ENCODE measurements at regions not wholly inside any gene's neighbourhood (a gene's known extent, or its start where the extent isn't known, plus 50 kb on each side); places are given as distances from the start of the nearest gene placed in this dataset.

- Histone ChIP-seq H3K4me3 (no peak overlapping the region), H3K27me3 (no peaks in the 10 kb centered on the region), H3K27ac (no peak overlapping the region), H3K4me1 (no peaks in the 10 kb centered on the region), H3K9me3 (no peaks in the 10 kb centered on the region), H3K36me3 (no peaks in the 10 kb centered on the region)
- ATAC-seq (no peak), DNase-seq (no peak)
- in situ Hi-C loops (cut with MboI; ENCODE audit: low sequenced_read_pairs in 4 of 4): no loop called here
- no peak for TF ChIP-seq CTCF (IDR thresholded peaks at IDR 0.05 in 4 of 5, conservative IDR thresholded peaks at IDR 0.05 in 1 of 5)
- no peak for TF ChIP-seq POLR2A (IDR thresholded peaks at IDR 0.05)
- intact Hi-C loops (cut with DNase I; ENCODE audit: low total_unique reads): no loop called here
Observed at GRCh38 chr13:109422161-109422560, 364.2 kb downstream of the IRS2 start.

- intact Hi-C loops (cut with DNase I; ENCODE audit: low total_unique reads) (no loop called here), in situ Hi-C loops (cut with MboI; ENCODE audit: low sequenced_read_pairs in 4 of 4) (no loop called here)
- no peak for TF ChIP-seq POLR2A (IDR thresholded peaks at IDR 0.05)
- no peak for TF ChIP-seq CTCF (IDR thresholded peaks at IDR 0.05 in 4 of 5, conservative IDR thresholded peaks at IDR 0.05 in 1 of 5)
- DNase-seq: no peak
- Histone ChIP-seq H3K27ac (no peak overlapping the region), H3K4me3 (no peak overlapping the region), H3K27me3 (no peaks in the 10 kb centered on the region), H3K9me3 (no peaks in the 10 kb centered on the region), H3K36me3 (no peaks in the 10 kb centered on the region), H3K4me1 (no peaks in the 10 kb centered on the region)
- no peak for ATAC-seq
Observed at GRCh38 chr13:109419896-109420295, 366.5 kb downstream of the IRS2 start.

DNA sequence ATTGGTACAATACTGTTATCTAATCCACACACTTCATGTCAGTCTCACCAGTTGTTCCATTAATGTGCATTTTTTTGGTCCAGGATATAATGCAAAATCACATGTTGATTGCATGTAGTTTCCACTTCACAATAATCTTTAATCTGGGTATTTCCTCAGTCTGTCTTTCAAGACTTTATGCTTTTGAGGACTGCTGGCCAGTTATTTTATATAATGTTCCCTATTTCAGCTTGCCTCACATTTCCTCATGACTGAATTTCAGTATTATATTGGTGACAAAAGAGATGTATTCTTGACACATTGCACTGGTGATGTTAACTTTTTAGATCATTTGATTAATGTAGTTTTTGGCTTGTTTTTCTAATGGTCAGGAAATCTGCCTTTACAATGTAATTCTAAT lies 368.3 kb downstream of the IRS2 start:
- no peaks in the 10 kb centered on the region for H3K27me3 ChIP-seq
- no peak overlapping the region for H3K4me3 ChIP-seq
- ATAC-seq (no peak), DNase-seq (no peak)
- in situ Hi-C loops (cut with MboI; ENCODE audit: low sequenced_read_pairs in 4 of 4): no loop called here
- H3K9me3 ChIP-seq: no peaks in the 10 kb centered on the region
- H3K36me3 ChIP-seq: no peaks in the 10 kb centered on the region
- no peak overlapping the region for H3K27ac ChIP-seq
- no peaks in the 10 kb centered on the region for H3K4me1 ChIP-seq
- intact Hi-C loops (cut with DNase I; ENCODE audit: low total_unique reads): no loop called here
- no peak for TF ChIP-seq CTCF (IDR thresholded peaks at IDR 0.05 in 4 of 5, conservative IDR thresholded peaks at IDR 0.05 in 1 of 5)
- TF ChIP-seq POLR2A (IDR thresholded peaks at IDR 0.05): no peak

DNA sequence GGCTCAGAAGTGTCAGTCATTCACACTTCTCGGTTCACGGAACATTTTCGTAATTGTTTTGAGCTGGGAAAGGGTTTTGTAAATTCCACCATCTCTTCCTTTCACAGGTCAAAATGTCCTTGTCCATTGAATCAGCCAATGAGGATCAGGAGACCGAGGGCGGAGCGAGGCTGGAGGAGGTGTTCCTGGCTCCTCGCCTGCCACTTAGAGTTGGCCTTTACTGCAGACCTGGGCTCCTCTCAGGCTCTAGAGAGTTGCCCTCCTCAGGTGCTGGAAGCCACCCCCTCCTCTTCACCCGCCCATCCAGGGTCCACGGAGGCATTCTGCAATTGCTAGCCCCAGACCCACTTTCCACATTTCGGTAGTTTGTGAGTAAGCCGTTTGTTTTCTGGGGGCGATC lies 370.4 kb downstream of the IRS2 start:
- ATAC-seq: no peak
- intact Hi-C loops (cut with DNase I; ENCODE audit: low total_unique reads): no loop called here
- Histone ChIP-seq H3K4me1 (peaks cover 0 to 7% of the 10 kb centered on the region in 2 donors), H3K36me3 (no peaks in the 10 kb centered on the region), H3K9me3 (no peaks in the 10 kb centered on the region), H3K27ac (no peak overlapping the region), H3K4me3 (no peak overlapping the region), H3K27me3 (no peaks in the 10 kb centered on the region)
- in situ Hi-C loops (cut with MboI; ENCODE audit: low sequenced_read_pairs in 4 of 4): no loop called here
- TF ChIP-seq POLR2A (IDR thresholded peaks at IDR 0.05) (no peak), CTCF (IDR thresholded peaks at IDR 0.05 in 4 of 5, conservative IDR thresholded peaks at IDR 0.05 in 1 of 5) (no peak)
- DNase-seq: no peak

DNA sequence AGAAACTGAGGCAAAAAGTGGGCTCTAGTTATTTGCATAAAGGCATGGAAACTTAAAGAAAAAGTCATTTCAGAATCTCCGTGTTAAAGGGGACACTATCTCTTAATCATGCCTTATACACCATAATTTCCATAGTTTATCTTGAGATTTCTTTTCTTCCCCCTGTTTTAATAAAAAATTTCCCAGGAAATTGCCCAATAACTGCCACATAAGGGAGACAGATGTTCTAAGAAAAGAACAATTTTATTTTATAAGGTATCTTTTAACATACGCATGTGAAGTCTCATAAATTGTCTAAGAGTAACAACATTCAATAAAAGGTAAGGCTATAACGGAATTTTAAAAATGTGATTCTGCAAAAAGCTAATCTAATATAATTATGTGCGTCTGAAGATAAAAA lies 371.3 kb downstream of the IRS2 start:
- Histone ChIP-seq H3K4me1 (peaks cover 0 to 7% of the 10 kb centered on the region in 2 donors), H3K36me3 (no peaks in the 10 kb centered on the region), H3K27ac (no peak overlapping the region), H3K4me3 (no peak overlapping the region), H3K27me3 (no peaks in the 10 kb centered on the region), H3K9me3 (no peaks in the 10 kb centered on the region)
- in situ Hi-C loops (cut with MboI; ENCODE audit: low sequenced_read_pairs in 4 of 4) (no loop called here), intact Hi-C loops (cut with DNase I; ENCODE audit: low total_unique reads) (no loop called here)
- TF ChIP-seq POLR2A (IDR thresholded peaks at IDR 0.05) (no peak), CTCF (IDR thresholded peaks at IDR 0.05 in 4 of 5, conservative IDR thresholded peaks at IDR 0.05 in 1 of 5) (no peak)
- ATAC-seq: no peak
- no peak for DNase-seq

Measured in gastrocnemius medialis (tissue), 4 donors.